ENCODE measurements at regions not wholly inside any gene's neighbourhood (a gene's known extent, or its start where the extent isn't known, plus 50 kb on each side); places are given as distances from the start of the nearest gene placed in this dataset.

DNA sequence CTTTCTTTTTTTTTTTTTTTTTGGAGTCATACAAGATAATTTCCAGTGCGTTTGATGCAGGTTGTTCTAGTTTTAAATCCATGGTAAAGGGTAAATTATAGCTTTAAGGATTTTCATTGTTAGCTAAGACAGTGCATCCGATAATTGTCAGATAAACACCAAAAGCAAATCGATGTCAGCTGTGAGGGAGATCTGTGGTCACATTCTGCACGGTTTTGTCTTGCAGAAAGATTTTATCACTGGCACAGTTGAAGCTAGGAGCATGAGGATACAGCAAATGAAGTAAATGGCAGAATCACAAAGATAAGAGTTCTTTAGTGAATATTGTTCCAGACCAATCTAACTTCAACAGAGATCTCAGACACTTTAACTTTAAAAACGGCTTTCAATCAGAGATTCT lies 648.8 kb upstream of the COBL start:
- ATAC-seq (ENCODE audit: insufficient number of reproducible peaks, low FRiP score, low read depth): no peak
- no peaks in the 10 kb centered on the region for H3K9me3 ChIP-seq
- no peak for DNase-seq (ENCODE audit: low spot score)
- H3K36me3 ChIP-seq: no peaks in the 10 kb centered on the region
- H3K4me3 ChIP-seq: no peak overlapping the region
- no peaks in the 10 kb centered on the region for H3K4me1 ChIP-seq (ENCODE audit: control insufficient read depth in 1 of 2, low read depth in 2 of 2)
- TF ChIP-seq, protein P1, sequence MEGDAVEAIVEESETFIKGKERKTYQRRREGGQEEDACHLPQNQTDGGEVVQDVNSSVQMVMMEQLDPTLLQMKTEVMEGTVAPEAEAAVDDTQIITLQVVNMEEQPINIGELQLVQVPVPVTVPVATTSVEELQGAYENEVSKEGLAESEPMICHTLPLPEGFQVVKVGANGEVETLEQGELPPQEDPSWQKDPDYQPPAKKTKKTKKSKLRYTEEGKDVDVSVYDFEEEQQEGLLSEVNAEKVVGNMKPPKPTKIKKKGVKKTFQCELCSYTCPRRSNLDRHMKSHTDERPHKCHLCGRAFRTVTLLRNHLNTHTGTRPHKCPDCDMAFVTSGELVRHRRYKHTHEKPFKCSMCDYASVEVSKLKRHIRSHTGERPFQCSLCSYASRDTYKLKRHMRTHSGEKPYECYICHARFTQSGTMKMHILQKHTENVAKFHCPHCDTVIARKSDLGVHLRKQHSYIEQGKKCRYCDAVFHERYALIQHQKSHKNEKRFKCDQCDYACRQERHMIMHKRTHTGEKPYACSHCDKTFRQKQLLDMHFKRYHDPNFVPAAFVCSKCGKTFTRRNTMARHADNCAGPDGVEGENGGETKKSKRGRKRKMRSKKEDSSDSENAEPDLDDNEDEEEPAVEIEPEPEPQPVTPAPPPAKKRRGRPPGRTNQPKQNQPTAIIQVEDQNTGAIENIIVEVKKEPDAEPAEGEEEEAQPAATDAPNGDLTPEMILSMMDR (IDR thresholded peaks at IDR 0.05): no peak
- H3K27me3 ChIP-seq (replicated peaks; ENCODE audit: insufficient read depth): no peaks in the 10 kb centered on the region
- no peak overlapping the region for H3K27ac ChIP-seq

GRCh38 chr7:51961804-51962203 lies 645.2 kb upstream of the COBL start:
- no peaks in the 10 kb centered on the region for H3K4me1 ChIP-seq (ENCODE audit: control insufficient read depth in 1 of 2, low read depth in 2 of 2)
- H3K27ac ChIP-seq: no peak overlapping the region
- ATAC-seq (ENCODE audit: insufficient number of reproducible peaks, low FRiP score, low read depth): no peak
- no peaks in the 10 kb centered on the region for H3K36me3 ChIP-seq
- TF ChIP-seq, protein P1 (IDR thresholded peaks at IDR 0.05): no peak
- no peak overlapping the region for H3K4me3 ChIP-seq
- no peak for DNase-seq (ENCODE audit: low spot score)
- no peaks in the 10 kb centered on the region for H3K27me3 ChIP-seq (replicated peaks; ENCODE audit: insufficient read depth)
- no peaks in the 10 kb centered on the region for H3K9me3 ChIP-seq

DNA sequence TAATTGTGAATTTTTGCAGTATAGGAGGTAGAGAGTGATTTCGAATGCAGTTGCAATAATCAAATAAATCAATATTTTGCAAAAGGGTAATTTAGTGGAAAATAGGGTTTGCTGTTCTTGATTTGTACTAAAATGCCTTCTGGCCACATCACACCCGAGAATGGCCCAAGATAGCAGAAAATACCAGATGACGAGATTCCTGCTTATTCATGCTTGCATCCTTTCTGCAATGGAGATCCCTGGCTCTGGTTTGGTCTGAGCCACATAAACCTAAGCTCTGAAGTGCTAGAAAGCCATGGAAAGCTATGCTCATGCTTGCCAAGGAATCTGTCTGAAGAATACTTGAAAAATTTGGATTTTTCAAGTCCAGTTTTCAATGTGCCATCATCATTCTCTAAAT lies 634.2 kb upstream of the COBL start:
- Histone ChIP-seq H3K4me3 (no peak overlapping the region), H3K4me1 (ENCODE audit: control insufficient read depth in 1 of 2, low read depth in 2 of 2) (no peaks in the 10 kb centered on the region), H3K9me3 (no peaks in the 10 kb centered on the region), H3K27ac (no peak overlapping the region), H3K36me3 (no peaks in the 10 kb centered on the region), H3K27me3 (replicated peaks; ENCODE audit: insufficient read depth) (no peaks in the 10 kb centered on the region)
- TF ChIP-seq, protein P1 (IDR thresholded peaks at IDR 0.05): no peak
- no peak for ATAC-seq (ENCODE audit: insufficient number of reproducible peaks, low FRiP score, low read depth)
- no peak for DNase-seq (ENCODE audit: low spot score)

DNA sequence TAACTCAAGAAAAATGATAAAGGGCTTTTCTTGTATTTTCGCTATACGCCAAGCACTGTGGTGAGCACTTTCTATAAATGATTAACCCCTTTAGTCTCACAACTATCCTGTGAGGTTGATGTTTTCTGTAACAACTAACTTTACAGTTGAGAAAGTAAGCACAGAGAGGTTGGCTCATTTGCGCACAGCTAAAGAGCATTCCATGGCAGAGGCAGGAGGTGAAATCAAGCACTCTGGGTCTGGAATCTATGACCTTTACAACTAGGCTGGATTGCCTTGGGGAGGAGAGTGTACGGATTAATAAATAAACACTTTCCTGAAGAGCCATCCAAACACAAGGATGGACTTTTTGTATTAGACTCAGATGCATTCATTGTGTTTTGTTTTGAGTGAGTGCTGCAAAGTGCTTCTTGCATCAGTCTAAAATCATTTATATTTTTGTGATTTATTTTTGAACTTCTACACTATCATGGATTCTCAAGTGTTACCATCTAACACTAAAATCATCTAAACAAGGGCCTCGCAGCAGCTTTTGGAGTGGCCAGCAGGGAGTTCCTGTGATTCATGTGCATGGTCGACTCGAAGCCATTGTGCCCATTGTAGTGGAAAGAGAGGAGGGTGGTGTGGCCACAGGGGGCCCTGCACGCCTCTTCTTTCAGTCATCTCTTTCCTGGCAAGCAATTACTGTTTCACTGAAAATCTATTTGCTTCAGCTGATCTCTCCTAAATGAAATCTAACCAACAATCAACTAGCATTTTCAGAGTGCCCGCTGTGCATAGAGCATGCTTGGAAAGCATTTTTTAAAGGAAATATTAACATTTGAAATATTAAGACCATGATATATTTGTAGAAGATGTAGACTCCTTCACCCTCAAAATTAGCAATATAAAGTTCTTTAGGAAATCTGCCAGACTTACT lies 633.4 kb upstream of the COBL start:
- Histone ChIP-seq H3K27ac (no peak overlapping the region), H3K36me3 (no peaks in the 10 kb centered on the region), H3K27me3 (replicated peaks; ENCODE audit: insufficient read depth) (no peaks in the 10 kb centered on the region), H3K4me3 (no peak overlapping the region), H3K9me3 (no peaks in the 10 kb centered on the region), H3K4me1 (ENCODE audit: control insufficient read depth in 1 of 2, low read depth in 2 of 2) (no peaks in the 10 kb centered on the region)
- DNase-seq (ENCODE audit: low spot score) (no peak), ATAC-seq (ENCODE audit: insufficient number of reproducible peaks, low FRiP score, low read depth) (no peak)
- TF ChIP-seq, protein P1 (IDR thresholded peaks at IDR 0.05): no peak

DNA sequence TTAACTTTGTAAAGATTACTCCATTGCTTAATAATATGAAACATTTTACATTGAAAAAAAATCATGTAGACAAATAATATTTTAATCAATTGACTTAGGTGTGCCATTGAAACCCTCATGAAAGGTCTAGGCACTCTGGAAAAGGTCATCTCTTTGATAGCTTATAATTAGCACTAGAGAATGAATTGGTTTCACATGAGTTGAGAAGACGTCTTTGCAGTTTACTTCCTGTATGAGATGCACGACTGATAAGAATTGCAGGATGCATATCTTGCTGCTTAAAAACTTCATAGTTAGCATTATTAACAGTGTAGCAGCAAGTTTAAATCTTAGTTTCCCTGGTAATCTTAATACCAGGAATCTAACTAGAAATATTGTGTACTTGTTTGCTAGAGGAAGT lies 614.2 kb upstream of the COBL start:
- H3K4me3 ChIP-seq: no peak overlapping the region
- DNase-seq (ENCODE audit: low spot score): no peak
- H3K36me3 ChIP-seq: no peaks in the 10 kb centered on the region
- H3K4me1 ChIP-seq (ENCODE audit: control insufficient read depth in 1 of 2, low read depth in 2 of 2): no peaks in the 10 kb centered on the region
- no peak for ATAC-seq (ENCODE audit: insufficient number of reproducible peaks, low FRiP score, low read depth)
- no peaks in the 10 kb centered on the region for H3K27me3 ChIP-seq (replicated peaks; ENCODE audit: insufficient read depth)
- TF ChIP-seq, protein P1 (IDR thresholded peaks at IDR 0.05): no peak
- no peak overlapping the region for H3K27ac ChIP-seq
- H3K9me3 ChIP-seq: no peaks in the 10 kb centered on the region
